Cardiac muscle cell (in vitro differentiated cells and primary cell): ENCODE measurements at regions not wholly inside any gene's neighbourhood (a gene's known extent, or its start where the extent isn't known, plus 50 kb on each side); places are given as distances from the start of the nearest gene placed in this dataset.

Experiments used
- DNase-seq, 2 donors: peaks; one replicate each; pipeline versions ENCODE4 v3.0.0 to v3.0.0-alpha.2; 2010 to 2017; ENCODE audit warnings: low read depth in 1 of 2, low spot score in 1 of 2
- H3K27ac ChIP-seq: fragments of 200-600 bp; sonication (generic); 2 replicates; pipeline ENCODE4 v1.5.1; 2016
- H3K27me3 ChIP-seq: fragments of 200-600 bp; sonication (generic); 2 replicates; pipeline ENCODE4 v1.6.0; 2016; ENCODE audit warnings: control low read depth
- H3K36me3 ChIP-seq: fragments of 200-600 bp; sonication (generic); 2 replicates; pipeline ENCODE4 v1.5.1; 2016; ENCODE audit warnings: control low read depth
- H3K4me1 ChIP-seq: fragments of 200-600 bp; sonication (generic); 2 replicates; pipeline ENCODE4 v1.8.1; 2017; ENCODE audit warnings: low read depth, mild to moderate bottlenecking, mixed run types
- H3K4me3 ChIP-seq: fragments of 200-600 bp; sonication (generic); 2 replicates; pipeline ENCODE4 v1.5.1; 2016; ENCODE audit warnings: mild to moderate bottlenecking
- H3K9me3 ChIP-seq: fragments of 200-600 bp; sonication (generic); 2 replicates; pipeline ENCODE4 v1.5.1; 2017; ENCODE audit warnings: low read depth, mild to moderate bottlenecking, control low read depth
- TF ChIP-seq, protein P1 (sequence below): IDR thresholded peaks from 2 replicates; pipeline ENCODE4 v1.5.1; 2012; ENCODE audit warnings: low read depth, mild to moderate bottlenecking, low read length

DNA sequence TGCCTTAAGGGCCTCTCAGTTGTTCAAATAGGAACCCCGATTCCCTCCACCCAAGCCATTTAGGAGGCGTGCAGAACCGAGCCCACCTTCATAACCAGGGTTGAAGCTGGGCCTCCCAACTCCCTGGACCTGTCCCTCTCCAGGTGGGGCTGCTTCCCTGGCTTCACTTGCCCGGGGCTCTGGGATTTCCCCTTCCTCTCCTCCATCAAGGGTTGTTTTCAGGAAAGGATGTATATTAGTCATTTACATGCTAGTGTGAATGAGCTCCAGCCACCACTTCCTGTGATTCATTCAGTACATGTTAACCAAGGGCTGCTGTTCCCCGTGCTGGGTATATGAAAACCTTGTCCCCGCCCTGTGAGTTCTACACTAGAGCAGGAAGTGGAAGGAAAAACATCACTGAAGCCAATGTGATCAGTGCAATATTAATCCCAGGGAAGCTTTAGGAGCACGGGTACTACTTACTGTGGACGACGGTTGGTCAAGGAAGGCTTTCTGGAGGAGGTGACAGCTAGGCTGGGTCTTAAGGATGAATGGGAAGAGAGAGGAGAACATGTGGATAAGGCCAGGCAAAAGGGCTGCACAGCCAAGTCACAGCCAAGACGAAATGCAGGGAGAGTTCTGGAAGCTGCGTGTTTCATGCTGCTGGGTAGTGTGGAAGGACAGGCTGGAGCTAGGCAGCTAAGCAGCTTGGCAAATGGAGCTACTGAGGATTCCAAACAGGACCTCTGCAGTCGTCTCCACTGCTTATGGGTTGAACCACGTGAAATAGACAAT is 150.1 kb upstream of the SHH start:
- peaks cover 2% of the 10 kb centered on the region for H3K9me3 ChIP-seq
- no peak overlapping the region for H3K27ac ChIP-seq
- no peaks in the 10 kb centered on the region for H3K36me3 ChIP-seq
- H3K4me1 ChIP-seq, result no peaks in the 10 kb centered on the region
- H3K27me3 ChIP-seq, result no peaks in the 10 kb centered on the region
- TF ChIP-seq, protein P1, sequence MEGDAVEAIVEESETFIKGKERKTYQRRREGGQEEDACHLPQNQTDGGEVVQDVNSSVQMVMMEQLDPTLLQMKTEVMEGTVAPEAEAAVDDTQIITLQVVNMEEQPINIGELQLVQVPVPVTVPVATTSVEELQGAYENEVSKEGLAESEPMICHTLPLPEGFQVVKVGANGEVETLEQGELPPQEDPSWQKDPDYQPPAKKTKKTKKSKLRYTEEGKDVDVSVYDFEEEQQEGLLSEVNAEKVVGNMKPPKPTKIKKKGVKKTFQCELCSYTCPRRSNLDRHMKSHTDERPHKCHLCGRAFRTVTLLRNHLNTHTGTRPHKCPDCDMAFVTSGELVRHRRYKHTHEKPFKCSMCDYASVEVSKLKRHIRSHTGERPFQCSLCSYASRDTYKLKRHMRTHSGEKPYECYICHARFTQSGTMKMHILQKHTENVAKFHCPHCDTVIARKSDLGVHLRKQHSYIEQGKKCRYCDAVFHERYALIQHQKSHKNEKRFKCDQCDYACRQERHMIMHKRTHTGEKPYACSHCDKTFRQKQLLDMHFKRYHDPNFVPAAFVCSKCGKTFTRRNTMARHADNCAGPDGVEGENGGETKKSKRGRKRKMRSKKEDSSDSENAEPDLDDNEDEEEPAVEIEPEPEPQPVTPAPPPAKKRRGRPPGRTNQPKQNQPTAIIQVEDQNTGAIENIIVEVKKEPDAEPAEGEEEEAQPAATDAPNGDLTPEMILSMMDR, result no peak
- no peak overlapping the region for H3K4me3 ChIP-seq
- peak in 1 of 2 donors; percentile 27 for DNase-seq

DNA sequence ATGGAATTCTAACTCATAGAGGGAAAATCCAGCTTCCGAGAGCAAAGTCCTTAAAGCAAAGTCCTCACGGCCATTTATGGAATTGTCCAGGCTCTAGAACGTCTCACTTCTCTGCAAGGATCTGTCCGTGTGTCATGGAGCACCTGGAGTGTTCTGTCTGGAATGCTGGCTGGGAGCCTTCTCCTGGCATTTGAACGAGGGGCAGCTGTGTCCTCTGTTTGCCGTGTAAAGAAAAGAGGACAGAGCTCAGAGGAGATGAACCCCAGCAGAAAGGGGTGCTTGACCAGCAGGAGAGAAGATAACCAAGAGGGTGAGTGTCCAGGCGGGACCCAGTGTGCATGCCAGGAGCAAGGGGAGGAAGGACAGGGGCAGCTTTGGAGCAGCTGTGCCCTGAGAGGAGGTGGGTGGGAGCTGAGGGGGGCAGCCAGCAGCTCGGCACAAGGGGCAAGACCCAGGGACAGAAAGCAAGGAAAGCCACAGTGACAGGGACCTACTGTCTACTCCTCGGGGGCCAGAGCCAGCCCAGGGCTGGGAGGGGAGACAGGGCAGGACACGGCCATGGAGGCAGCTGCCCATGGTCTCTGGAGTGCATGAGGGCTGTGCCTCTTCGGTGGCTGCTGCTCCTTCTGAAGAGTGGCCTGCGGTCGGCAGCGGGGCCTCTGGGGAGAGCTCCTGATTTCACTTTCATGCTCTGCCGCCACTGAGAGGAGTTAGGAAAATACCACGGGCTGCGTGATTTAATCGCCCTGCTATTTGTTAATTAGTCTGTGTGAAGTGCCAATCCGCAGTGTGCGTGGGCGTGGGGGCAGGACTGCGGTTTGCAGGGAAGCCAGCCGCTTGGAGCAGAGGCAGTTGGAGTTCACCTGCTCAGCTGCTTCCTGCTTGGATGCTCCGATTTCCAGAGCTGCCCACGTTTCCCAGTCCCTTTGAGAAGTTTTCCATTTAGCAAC is 149.3 kb upstream of the SHH start:
- no peaks in the 10 kb centered on the region for H3K36me3 ChIP-seq
- H3K9me3 ChIP-seq, result peaks cover 2% of the 10 kb centered on the region
- H3K27ac ChIP-seq, result no peak overlapping the region
- H3K27me3 ChIP-seq, result no peaks in the 10 kb centered on the region
- peak in 1 of 2 donors; percentile 52 for DNase-seq
- H3K4me3 ChIP-seq, result no peak overlapping the region
- no peaks in the 10 kb centered on the region for H3K4me1 ChIP-seq
- TF ChIP-seq, protein P1, result no peak

DNA sequence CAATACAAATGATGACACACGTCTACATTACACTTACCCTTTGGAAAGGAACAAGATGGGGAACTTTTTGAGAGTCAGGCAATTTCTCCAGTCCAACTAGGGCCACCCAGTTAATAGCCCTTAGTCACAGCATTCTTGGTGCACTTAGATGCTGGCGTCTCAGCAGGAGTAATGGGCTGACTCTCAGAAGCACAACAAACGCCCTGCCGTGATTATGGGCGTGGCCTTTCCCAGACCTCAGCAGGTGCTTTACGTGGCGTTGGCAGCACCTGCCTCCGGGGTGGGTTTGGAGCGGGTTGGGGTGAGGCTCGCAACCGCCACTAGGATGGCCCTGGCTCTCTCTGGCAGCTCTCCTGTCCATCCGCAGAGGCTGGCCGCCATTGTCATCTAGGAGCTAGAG is 147.6 kb upstream of the SHH start:
- no peaks in the 10 kb centered on the region for H3K36me3 ChIP-seq
- no peaks in the 10 kb centered on the region for H3K27me3 ChIP-seq
- H3K9me3 ChIP-seq, result peaks cover 2% of the 10 kb centered on the region
- TF ChIP-seq, protein P1, result no peak
- H3K27ac ChIP-seq, result no peak overlapping the region
- no peak overlapping the region for H3K4me3 ChIP-seq
- no peak for DNase-seq
- no peaks in the 10 kb centered on the region for H3K4me1 ChIP-seq

DNA sequence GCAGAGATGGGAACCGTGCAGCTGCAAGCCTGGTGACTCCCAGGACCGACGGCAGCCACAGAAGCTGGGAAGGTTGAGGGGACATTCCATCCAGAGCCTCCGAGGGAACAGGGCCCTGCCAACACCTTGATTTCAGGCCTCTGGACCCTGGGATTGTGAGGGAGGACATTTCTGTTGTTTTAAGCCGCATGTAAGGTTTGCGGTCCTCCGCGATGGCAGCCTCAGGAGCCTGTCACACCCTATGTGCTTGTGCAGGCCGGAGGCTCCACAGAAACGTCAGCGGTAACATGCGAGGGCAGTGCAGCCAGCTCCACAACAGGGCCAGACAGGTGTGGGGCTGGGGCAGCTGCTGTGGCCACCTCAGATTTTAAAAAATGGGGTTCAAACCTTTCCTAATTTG is 144.7 kb upstream of the SHH start:
- Histone ChIP-seq H3K9me3 (peaks cover 2% of the 10 kb centered on the region), H3K36me3 (no peaks in the 10 kb centered on the region), H3K4me1 (no peaks in the 10 kb centered on the region), H3K27me3 (no peaks in the 10 kb centered on the region), H3K4me3 (no peak overlapping the region), H3K27ac (no peak overlapping the region)
- TF ChIP-seq, protein P1, result no peak
- DNase-seq, result no peak

DNA sequence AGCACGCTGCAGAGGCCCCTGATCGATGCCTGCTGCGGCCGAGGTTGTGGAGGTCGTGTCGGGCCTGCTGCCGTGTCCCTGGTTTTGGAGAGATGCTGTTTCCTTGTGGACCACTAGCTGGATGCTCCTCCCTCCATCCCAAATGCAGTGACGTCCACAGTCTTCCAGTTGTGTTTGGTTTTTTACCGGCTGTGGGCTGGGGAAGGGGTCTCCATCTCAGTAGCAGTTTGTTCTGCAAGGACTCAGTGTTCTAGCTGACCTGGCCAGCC is 143.0 kb upstream of the SHH start:
- Histone ChIP-seq H3K27me3 (no peaks in the 10 kb centered on the region), H3K9me3 (peaks cover 2% of the 10 kb centered on the region), H3K27ac (no peak overlapping the region), H3K36me3 (no peaks in the 10 kb centered on the region), H3K4me1 (no peaks in the 10 kb centered on the region), H3K4me3 (no peak overlapping the region)
- TF ChIP-seq, protein P1, result no peak
- DNase-seq, result no peak
